CD4-positive, alpha-beta T cell treated with Interferon alpha-2 for 1 hour (primary cell): ENCODE measurements at regions not wholly inside any gene's neighbourhood (a gene's known extent, or its start where the extent isn't known, plus 50 kb on each side); places are given as distances from the start of the nearest gene placed in this dataset.

Experiments
- DNase-seq, 2 donors: peaks; one replicate each; pipeline ENCODE4 v3.0.0-alpha.2; 2020 to 2022

DNA sequence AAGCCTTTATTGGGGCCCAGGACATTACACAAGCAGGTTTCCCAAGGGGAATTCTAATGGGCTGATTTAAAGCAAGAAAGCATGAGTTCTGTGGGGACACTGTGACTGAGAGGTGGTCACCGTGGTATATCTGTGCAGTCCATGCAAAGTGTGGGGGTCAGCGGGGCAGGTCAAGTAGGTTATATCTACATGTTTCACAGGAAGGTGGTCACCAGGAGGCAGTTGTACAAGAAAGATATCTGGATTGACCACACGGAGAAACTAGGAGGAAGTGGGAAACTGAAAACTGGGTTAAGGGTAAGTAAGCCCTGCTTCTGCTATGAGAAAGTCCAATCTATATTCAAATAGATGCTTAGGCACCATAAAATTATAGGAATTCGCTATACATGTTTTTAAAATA lies 77.8 kb upstream of the CNOT2 start:
- DNase-seq, result no peak

DNA sequence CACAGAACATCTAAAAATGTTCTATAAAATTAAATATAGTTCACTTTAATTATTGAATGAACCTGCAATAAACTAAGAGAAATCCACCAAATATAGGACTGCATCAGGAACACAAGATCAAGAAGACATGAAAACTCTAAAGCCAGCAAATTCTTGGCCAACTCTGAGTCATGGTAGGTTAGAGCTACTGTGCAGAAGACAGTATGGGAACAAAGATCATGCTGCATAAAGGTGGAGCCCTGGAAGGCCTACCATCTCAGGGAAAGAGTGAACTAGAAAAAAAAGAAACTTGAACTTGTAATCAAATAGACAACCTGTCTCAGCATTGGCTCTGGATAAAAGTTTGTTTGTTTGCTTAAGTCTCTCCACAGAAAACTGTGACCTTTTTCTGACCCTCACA lies 66.9 kb upstream of the CNOT2 start:
- DNase-seq, result no peak

DNA sequence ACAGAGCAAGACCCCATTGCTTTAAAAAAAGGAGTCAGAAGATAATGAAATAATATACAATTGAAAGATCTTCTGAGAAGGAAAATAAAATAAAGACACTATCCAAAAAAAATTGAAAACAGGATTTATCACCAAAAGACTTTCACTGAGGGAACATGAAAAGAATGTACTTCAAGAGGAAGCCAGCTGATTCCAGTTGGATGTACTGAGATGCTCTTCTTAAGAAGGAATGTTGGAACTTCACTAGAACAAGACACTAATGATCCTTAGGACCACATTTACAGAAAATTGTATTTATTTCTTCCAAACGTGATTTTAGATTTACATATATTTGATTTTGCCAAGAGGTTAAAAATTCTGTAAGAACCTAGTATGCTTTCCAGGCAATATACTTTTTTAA lies 65.6 kb upstream of the CNOT2 start:
- no peak for DNase-seq

DNA sequence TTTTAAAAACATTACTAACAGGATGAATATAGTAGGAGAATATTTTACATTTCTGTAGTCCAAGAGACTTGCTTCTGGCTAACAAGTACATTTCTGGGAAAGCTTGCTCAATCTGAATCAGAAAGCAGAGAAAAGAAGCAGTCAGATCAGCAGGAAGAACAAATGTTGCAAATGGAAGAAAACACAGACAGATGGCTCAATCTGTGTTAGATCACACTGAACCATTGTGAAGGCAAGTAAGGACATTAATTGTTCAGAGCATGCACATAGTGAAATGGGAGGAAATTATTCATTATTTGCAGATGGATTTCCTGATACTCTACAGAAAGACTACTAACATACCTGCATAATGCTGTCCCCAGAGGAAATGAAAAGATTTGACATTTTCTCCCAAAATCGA lies 65.2 kb upstream of the CNOT2 start:
- no peak for DNase-seq

GRCh38 chr12:70180130-70180529 lies 63.1 kb upstream of the CNOT2 start:
- no peak for DNase-seq

DNA sequence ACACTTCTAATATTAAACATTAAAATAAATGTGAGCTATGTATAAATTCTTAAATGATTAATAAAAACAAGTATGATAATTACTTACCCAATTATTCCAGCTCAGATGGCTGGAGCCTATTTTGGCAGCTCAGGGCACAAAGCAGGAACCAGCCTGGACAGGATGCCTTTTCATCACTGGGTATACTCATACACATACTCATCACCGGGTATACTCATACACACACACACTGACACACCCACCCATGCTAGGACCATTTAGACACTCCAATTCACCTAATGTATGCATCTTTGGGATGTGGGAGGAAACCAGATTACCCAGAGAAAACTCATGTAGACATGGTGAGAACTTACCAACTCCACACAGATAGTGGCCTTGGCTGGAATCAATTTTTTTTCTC lies 57.9 kb upstream of the CNOT2 start:
- no peak for DNase-seq

DNA sequence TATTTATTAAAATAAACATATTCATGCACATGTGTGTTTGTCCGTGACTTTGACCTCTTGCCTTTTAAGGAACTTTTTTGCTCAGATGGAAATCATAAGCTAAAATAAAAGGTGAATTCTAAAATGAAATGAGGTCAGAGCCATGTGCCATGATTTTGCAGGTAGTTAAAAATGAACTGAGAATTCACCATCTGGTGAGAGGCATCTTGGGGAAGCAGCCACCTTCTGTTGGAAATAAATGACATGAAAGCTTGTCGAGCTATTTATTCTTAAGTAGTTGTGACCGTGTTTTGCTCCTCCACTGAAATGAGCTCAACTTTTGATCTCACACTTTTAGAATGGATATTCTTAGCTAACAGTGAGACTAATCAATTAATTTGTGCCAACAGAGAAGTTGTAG lies 56.8 kb upstream of the CNOT2 start:
- no peak for DNase-seq

GRCh38 chr12:70190262-70191010 lies 52.8 kb upstream of the CNOT2 start:
- no peak for DNase-seq
